SH-SY5Y (cell line): ENCODE measurements at regions not wholly inside any gene's neighbourhood (a gene's known extent, or its start where the extent isn't known, plus 50 kb on each side); places are given as distances from the start of the nearest gene placed in this dataset.

Experiments
- GATA2 ChIP-seq: IDR thresholded peaks from 2 replicates; pipeline ENCODE4 v1.6.1; 2011; ENCODE audit warnings: mild to moderate bottlenecking, low read depth, low read length
- GATA3 ChIP-seq: IDR thresholded peaks from 2 replicates; pipeline ENCODE4 v1.6.1; 2011; ENCODE audit warnings: low read depth, mild to moderate bottlenecking, low read length, moderate library complexity

- TF ChIP-seq GATA3 (no peak), GATA2 (no peak)
Observed at GRCh38 chr16:5216441-5217080, 119.0 kb upstream of the EEF2KMT start.
